C4-2B (cell line): ENCODE measurements at regions not wholly inside any gene's neighbourhood (a gene's known extent, or its start where the extent isn't known, plus 50 kb on each side); places are given as distances from the start of the nearest gene placed in this dataset.

Source experiments
- CTCF ChIP-seq: fragments of 450-650 bp; conservative IDR thresholded peaks from 2 replicates; pipeline ENCODE4 v1.5.1; 2017; ENCODE audit warnings: mild to moderate bottlenecking
- ZFX ChIP-seq: fragments of 450-650 bp; IDR thresholded peaks from 2 replicates; pipeline ENCODE4 v1.6.1; 2017

DNA sequence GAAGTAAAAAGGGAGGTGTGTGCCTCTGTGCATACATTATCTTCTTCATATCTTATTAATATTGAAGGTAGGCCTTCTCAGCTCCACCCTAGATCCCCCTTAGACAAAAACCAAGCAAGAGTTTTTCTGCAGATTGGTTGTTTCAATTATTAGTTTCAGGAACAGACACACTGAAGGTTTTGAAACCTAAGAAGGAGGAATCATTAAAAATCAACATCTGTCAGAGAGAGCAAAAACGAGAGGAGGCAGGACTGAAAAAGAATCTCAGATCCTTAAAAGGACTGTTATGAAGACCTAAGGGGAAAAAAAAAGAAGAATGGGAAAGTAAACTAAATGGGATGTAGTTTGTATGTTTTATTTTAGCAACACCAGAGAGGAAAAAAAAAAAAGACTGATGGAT, 560.8 kb upstream of the JAG1 start:
- TF ChIP-seq CTCF (no peak), ZFX (no peak)
